SK-N-SH treated with all-trans-retinoic acid at 6 μM for 48 hours (cell line): ENCODE measurements at regions not wholly inside any gene's neighbourhood (a gene's known extent, or its start where the extent isn't known, plus 50 kb on each side); places are given as distances from the start of the nearest gene placed in this dataset.

Source experiments
- ATAC-seq: fragments of 200-7000 bp; cut with Tn5 transposase; 3 replicates; pipeline ENCODE4 v1.9.1; 2020; ENCODE audit warnings: mild to moderate bottlenecking, moderate library complexity
- ARNTL ChIP-seq: fragments of 450-650 bp; formaldehyde crosslinking; IDR thresholded peaks from 2 replicates; pipeline ENCODE4 v1.5.0; 2020; ENCODE audit warnings: low read depth, mild to moderate bottlenecking, moderate library complexity, borderline replicate concordance
- BACH2 ChIP-seq: fragments of 250-450 bp; sonication (Bioruptor Pico); IDR thresholded peaks from 2 replicates; pipeline ENCODE4 v1.9.0; 2021; ENCODE audit warnings: mild to moderate bottlenecking, borderline replicate concordance
- CSDC2 ChIP-seq: fragments of 250-450 bp; sonication (Bioruptor Pico); IDR thresholded peaks from 2 replicates; pipeline ENCODE4 v1.5.0; 2020; ENCODE audit warnings: mild to moderate bottlenecking, moderate library complexity
- ESRRG ChIP-seq: fragments of 250-450 bp; sonication (Bioruptor Pico); IDR thresholded peaks from 2 replicates; pipeline ENCODE4 v1.6.1; 2021; ENCODE audit warnings: mild to moderate bottlenecking
- GLIS3 ChIP-seq: fragments of 250-450 bp; sonication (Bioruptor Pico); IDR thresholded peaks from 2 replicates; pipeline ENCODE4 v1.5.0; 2020; ENCODE audit warnings: mild to moderate bottlenecking, moderate library complexity
- ISL1 ChIP-seq: fragments of 250-450 bp; sonication (Bioruptor Pico); IDR thresholded peaks from 2 replicates; pipeline ENCODE4 v2.1.2; 2022; ENCODE audit warnings: mild to moderate bottlenecking, moderate library complexity
- OSR1 ChIP-seq: fragments of 250-450 bp; sonication (Bioruptor Pico); IDR thresholded peaks from 2 replicates; pipeline ENCODE4 v1.8.0; 2022; ENCODE audit warnings: moderate library complexity, mild to moderate bottlenecking, inconsistent platforms
- RARB ChIP-seq: fragments of 250-450 bp; sonication (Bioruptor Pico); IDR thresholded peaks from 2 replicates; pipeline ENCODE4 v1.8.0; 2021; ENCODE audit warnings: mild to moderate bottlenecking, moderate library complexity
- SNAI2 ChIP-seq: fragments of 250-450 bp; sonication (Bioruptor Pico); IDR thresholded peaks from 2 replicates; pipeline ENCODE4 v1.5.0; 2020; ENCODE audit warnings: mild to moderate bottlenecking, moderate library complexity
- TCF4 ChIP-seq: fragments of 250-450 bp; sonication (Bioruptor Pico); IDR thresholded peaks from 2 replicates; pipeline ENCODE4 v1.8.0; 2021; ENCODE audit warnings: mild to moderate bottlenecking, moderate library complexity, borderline replicate concordance
- TOX ChIP-seq: fragments of 250-450 bp; sonication (Bioruptor Pico); IDR thresholded peaks from 2 replicates; pipeline ENCODE4 v1.8.0; 2021; ENCODE audit warnings: mild to moderate bottlenecking, moderate library complexity, borderline replicate concordance
- ZC3H10 ChIP-seq: fragments of 250-450 bp; sonication (Bioruptor Pico); IDR thresholded peaks from 2 replicates; pipeline ENCODE4 v1.5.1; 2021; ENCODE audit warnings: mild to moderate bottlenecking, moderate library complexity
- ZFP3 ChIP-seq: fragments of 250-450 bp; sonication (Bioruptor Pico); IDR thresholded peaks from 2 replicates; pipeline ENCODE4 v1.5.0; 2020; ENCODE audit warnings: mild to moderate bottlenecking, moderate library complexity
- ZFP30 ChIP-seq: fragments of 450-650 bp; formaldehyde crosslinking; IDR thresholded peaks from 2 replicates; pipeline ENCODE4 v1.5.0; 2022; ENCODE audit warnings: mild to moderate bottlenecking, moderate library complexity
- ZNF565 ChIP-seq: fragments of 450-650 bp; formaldehyde crosslinking; conservative IDR thresholded peaks from 2 replicates; pipeline ENCODE4 v1.5.0; 2020; ENCODE audit warnings: low read depth, mild to moderate bottlenecking, moderate library complexity
- ZNF70 ChIP-seq: fragments of 450-650 bp; formaldehyde crosslinking; IDR thresholded peaks from 2 replicates; pipeline ENCODE4 v1.5.0; 2020; ENCODE audit warnings: mild to moderate bottlenecking, moderate library complexity
- ZNF8 ChIP-seq: fragments of 450-650 bp; formaldehyde crosslinking; IDR thresholded peaks from 2 replicates; pipeline ENCODE4 v1.5.0; 2020; ENCODE audit warnings: mild to moderate bottlenecking, moderate library complexity
- TF ChIP-seq, protein P1 (sequence below): fragments of 250-450 bp; sonication (Bioruptor Pico); IDR thresholded peaks from 2 replicates; pipeline ENCODE4 v1.8.0; 2020; ENCODE audit warnings: mild to moderate bottlenecking, moderate library complexity, borderline replicate concordance
- TF ChIP-seq, protein P2 (sequence below): fragments of 250-450 bp; sonication (Bioruptor Pico); IDR thresholded peaks from 2 replicates; pipeline ENCODE4 v1.8.0; 2021; ENCODE audit warnings: low read depth, mild to moderate bottlenecking, moderate library complexity, borderline replicate concordance
- TF ChIP-seq, protein P3 (sequence below): fragments of 250-450 bp; sonication (Bioruptor Pico); IDR thresholded peaks from 2 replicates; pipeline ENCODE4 v1.5.1; 2021; ENCODE audit warnings: mild to moderate bottlenecking, moderate library complexity
- TF ChIP-seq, protein P4 (sequence below): fragments of 250-450 bp; sonication (Bioruptor Pico); IDR thresholded peaks from 2 replicates; pipeline ENCODE4 v1.5.0; 2020; ENCODE audit warnings: mild to moderate bottlenecking, moderate library complexity

DNA sequence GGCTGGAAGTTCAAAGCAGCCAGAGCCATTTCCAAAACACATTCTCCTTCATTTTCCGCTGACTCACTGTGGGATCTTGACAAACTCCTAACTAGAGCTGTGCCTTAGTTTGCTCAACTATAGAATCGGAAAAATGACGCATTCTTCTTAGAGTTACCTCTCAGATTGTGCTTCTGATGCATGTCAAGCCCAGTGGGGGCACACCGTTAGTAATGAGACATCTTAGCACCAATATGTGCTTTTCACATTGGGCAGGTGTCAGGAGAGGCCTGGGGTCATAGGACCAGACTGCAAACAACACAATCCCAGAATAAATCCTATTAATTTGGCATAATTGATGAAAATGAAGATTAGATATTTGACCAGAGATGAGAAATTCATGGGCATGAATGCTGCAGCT, 71.3 kb upstream of the UBE3A start:
- no peak for ATAC-seq
- TF ChIP-seq, protein P1, sequence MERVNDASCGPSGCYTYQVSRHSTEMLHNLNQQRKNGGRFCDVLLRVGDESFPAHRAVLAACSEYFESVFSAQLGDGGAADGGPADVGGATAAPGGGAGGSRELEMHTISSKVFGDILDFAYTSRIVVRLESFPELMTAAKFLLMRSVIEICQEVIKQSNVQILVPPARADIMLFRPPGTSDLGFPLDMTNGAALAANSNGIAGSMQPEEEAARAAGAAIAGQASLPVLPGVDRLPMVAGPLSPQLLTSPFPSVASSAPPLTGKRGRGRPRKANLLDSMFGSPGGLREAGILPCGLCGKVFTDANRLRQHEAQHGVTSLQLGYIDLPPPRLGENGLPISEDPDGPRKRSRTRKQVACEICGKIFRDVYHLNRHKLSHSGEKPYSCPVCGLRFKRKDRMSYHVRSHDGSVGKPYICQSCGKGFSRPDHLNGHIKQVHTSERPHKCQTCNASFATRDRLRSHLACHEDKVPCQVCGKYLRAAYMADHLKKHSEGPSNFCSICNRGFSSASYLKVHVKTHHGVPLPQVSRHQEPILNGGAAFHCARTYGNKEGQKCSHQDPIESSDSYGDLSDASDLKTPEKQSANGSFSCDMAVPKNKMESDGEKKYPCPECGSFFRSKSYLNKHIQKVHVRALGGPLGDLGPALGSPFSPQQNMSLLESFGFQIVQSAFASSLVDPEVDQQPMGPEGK (CRISPR knock-in tag), result no peak
- TF ChIP-seq ZFP30, result no peak
- no peak for TF ChIP-seq SNAI2
- TF ChIP-seq ZFP3 (CRISPR knock-in tag), result no peak
- TF ChIP-seq BACH2 (CRISPR knock-in tag), result no peak
- no peak for TF ChIP-seq ISL1 (CRISPR knock-in tag)
- TF ChIP-seq, protein P2, sequence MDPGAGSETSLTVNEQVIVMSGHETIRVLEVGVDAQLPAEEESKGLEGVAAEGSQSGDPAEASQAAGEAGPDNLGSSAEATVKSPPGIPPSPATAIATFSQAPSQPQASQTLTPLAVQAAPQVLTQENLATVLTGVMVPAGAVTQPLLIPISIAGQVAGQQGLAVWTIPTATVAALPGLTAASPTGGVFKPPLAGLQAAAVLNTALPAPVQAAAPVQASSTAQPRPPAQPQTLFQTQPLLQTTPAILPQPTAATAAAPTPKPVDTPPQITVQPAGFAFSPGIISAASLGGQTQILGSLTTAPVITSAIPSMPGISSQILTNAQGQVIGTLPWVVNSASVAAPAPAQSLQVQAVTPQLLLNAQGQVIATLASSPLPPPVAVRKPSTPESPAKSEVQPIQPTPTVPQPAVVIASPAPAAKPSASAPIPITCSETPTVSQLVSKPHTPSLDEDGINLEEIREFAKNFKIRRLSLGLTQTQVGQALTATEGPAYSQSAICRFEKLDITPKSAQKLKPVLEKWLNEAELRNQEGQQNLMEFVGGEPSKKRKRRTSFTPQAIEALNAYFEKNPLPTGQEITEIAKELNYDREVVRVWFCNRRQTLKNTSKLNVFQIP (CRISPR knock-in tag), result no peak
- TF ChIP-seq GLIS3, result no peak
- TF ChIP-seq OSR1 (CRISPR knock-in tag), result no peak
- no peak for TF ChIP-seq CSDC2 (CRISPR knock-in tag)
- TF ChIP-seq, protein P3, sequence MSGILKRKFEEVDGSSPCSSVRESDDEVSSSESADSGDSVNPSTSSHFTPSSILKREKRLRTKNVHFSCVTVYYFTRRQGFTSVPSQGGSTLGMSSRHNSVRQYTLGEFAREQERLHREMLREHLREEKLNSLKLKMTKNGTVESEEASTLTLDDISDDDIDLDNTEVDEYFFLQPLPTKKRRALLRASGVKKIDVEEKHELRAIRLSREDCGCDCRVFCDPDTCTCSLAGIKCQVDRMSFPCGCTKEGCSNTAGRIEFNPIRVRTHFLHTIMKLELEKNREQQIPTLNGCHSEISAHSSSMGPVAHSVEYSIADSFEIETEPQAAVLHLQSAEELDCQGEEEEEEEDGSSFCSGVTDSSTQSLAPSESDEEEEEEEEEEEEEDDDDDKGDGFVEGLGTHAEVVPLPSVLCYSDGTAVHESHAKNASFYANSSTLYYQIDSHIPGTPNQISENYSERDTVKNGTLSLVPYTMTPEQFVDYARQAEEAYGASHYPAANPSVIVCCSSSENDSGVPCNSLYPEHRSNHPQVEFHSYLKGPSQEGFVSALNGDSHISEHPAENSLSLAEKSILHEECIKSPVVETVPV (CRISPR knock-in tag), result no peak
- TF ChIP-seq, protein P4, sequence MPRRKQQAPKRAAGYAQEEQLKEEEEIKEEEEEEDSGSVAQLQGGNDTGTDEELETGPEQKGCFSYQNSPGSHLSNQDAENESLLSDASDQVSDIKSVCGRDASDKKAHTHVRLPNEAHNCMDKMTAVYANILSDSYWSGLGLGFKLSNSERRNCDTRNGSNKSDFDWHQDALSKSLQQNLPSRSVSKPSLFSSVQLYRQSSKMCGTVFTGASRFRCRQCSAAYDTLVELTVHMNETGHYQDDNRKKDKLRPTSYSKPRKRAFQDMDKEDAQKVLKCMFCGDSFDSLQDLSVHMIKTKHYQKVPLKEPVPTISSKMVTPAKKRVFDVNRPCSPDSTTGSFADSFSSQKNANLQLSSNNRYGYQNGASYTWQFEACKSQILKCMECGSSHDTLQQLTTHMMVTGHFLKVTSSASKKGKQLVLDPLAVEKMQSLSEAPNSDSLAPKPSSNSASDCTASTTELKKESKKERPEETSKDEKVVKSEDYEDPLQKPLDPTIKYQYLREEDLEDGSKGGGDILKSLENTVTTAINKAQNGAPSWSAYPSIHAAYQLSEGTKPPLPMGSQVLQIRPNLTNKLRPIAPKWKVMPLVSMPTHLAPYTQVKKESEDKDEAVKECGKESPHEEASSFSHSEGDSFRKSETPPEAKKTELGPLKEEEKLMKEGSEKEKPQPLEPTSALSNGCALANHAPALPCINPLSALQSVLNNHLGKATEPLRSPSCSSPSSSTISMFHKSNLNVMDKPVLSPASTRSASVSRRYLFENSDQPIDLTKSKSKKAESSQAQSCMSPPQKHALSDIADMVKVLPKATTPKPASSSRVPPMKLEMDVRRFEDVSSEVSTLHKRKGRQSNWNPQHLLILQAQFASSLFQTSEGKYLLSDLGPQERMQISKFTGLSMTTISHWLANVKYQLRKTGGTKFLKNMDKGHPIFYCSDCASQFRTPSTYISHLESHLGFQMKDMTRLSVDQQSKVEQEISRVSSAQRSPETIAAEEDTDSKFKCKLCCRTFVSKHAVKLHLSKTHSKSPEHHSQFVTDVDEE (CRISPR knock-in tag), result no peak

DNA sequence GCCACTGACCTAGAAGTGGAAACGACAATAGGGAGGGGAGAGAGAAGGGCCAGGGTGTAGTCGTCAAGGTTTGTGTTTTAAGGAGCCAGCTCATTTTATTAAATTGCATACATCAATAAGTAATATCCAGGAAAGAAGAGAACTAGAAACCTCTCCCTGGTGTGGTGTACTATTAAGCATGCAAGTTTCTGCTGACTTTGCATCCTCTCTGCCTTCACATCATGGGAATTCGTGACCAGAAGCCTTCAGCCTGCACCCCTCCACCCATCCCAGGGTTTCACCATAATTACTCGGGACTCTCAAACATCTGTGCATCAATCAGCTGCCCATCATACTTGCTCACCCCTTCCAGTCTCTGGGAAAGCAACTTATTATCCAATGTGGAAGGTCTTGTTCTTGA, 70.9 kb upstream of the UBE3A start:
- no peak for ATAC-seq
- TF ChIP-seq ISL1 (CRISPR knock-in tag) (no peak), TCF4 (no peak), ZNF70 (CRISPR knock-in tag) (no peak), ZNF8 (CRISPR knock-in tag) (no peak), ZNF565 (CRISPR knock-in tag) (no peak), GLIS3 (no peak), OSR1 (CRISPR knock-in tag) (no peak), ARNTL (no peak), ZC3H10 (no peak), ESRRG (CRISPR knock-in tag) (no peak), ZFP3 (CRISPR knock-in tag) (no peak), SNAI2 (no peak), TOX (no peak), BACH2 (CRISPR knock-in tag) (no peak), RARB (no peak)
- TF ChIP-seq, protein P3 (CRISPR knock-in tag), result no peak
- TF ChIP-seq, protein P4 (CRISPR knock-in tag), result no peak
- TF ChIP-seq, protein P1 (CRISPR knock-in tag), result no peak
- TF ChIP-seq, protein P2 (CRISPR knock-in tag), result no peak
